Right hindlimb (tissue), 1 donor: ENCODE measurements at regions not wholly inside any gene's neighbourhood (a gene's known extent, or its start where the extent isn't known, plus 50 kb on each side); places are given as distances from the start of the nearest gene placed in this dataset.
"Not testable (repeated sequence)": the region's sequence is repeated elsewhere in the genome, so short reads cannot be mapped to it uniquely, and the experiment has no call there.

Experiments
- DNase-seq: peaks from one replicate; pipeline ENCODE4 v3.0.0-alpha.2; 2018

- DNase-seq, result no peak
Observed at GRCh38 chr1:112105557-112105956, 116.1 kb upstream of the KCND3 start.

GRCh38 chr1:112110031-112110430 lies 120.6 kb upstream of the KCND3 start:
- DNase-seq, result no peak

- no peak for DNase-seq
Observed at GRCh38 chr1:112111734-112112133, 122.3 kb upstream of the KCND3 start.

GRCh38 chr1:112114540-112114939 lies 125.1 kb upstream of the KCND3 start:
- no peak for DNase-seq

- DNase-seq, result no peak
Observed at GRCh38 chr1:112126598-112126997, 137.1 kb upstream of the KCND3 start.

- not testable (repeated sequence) for DNase-seq
Observed at GRCh38 chr1:112127606-112128005, 138.1 kb upstream of the KCND3 start.

- DNase-seq, result no peak
Observed at GRCh38 chr1:112133487-112133886, 144.0 kb upstream of the KCND3 start.

- DNase-seq, result no peak
Observed at GRCh38 chr1:112140743-112141142, 151.3 kb upstream of the KCND3 start.

- DNase-seq, result no peak
Observed at GRCh38 chr1:112141301-112141700, 151.8 kb upstream of the KCND3 start.

- no peak for DNase-seq
Observed at GRCh38 chr1:112141923-112142322, 152.5 kb upstream of the KCND3 start.

GRCh38 chr1:112143871-112144441 lies 154.5 kb upstream of the KCND3 start:
- DNase-seq, result no peak

GRCh38 chr1:112144733-112145426 lies 155.4 kb upstream of the KCND3 start:
- DNase-seq, result no peak

GRCh38 chr1:112146201-112146715 lies 156.8 kb upstream of the KCND3 start:
- DNase-seq, result no peak

- not testable (repeated sequence) for DNase-seq
Observed at GRCh38 chr1:112160214-112160613, 170.7 kb upstream of the KCND3 start.

GRCh38 chr1:112165375-112165774 lies 175.9 kb upstream of the KCND3 start:
- no peak for DNase-seq

- no peak for DNase-seq
Observed at GRCh38 chr1:112169517-112169916, 180.0 kb upstream of the KCND3 start.

GRCh38 chr1:112172294-112172882 lies 182.9 kb upstream of the KCND3 start:
- peak; percentile 41 for DNase-seq

- no peak for DNase-seq
Observed at GRCh38 chr1:112177314-112177713, 187.8 kb upstream of the KCND3 start.

GRCh38 chr1:112188611-112189010 lies 199.1 kb upstream of the KCND3 start:
- no peak for DNase-seq

- DNase-seq, result no peak
Observed at GRCh38 chr1:112196008-112196588, 199.9 kb upstream of the CTTNBP2NL start.

- DNase-seq, result no peak
Observed at GRCh38 chr1:112196731-112197130, 199.3 kb upstream of the CTTNBP2NL start.

- DNase-seq, result no peak
Observed at GRCh38 chr1:112209493-112209892, 186.5 kb upstream of the CTTNBP2NL start.

GRCh38 chr1:112219267-112219666 lies 176.7 kb upstream of the CTTNBP2NL start:
- no peak for DNase-seq

- DNase-seq, result no peak
Observed at GRCh38 chr1:112230232-112230631, 165.8 kb upstream of the CTTNBP2NL start.
